ENCODE measurements at regions not wholly inside any gene's neighbourhood (a gene's known extent, or its start where the extent isn't known, plus 50 kb on each side); places are given as distances from the start of the nearest gene placed in this dataset.

DNA sequence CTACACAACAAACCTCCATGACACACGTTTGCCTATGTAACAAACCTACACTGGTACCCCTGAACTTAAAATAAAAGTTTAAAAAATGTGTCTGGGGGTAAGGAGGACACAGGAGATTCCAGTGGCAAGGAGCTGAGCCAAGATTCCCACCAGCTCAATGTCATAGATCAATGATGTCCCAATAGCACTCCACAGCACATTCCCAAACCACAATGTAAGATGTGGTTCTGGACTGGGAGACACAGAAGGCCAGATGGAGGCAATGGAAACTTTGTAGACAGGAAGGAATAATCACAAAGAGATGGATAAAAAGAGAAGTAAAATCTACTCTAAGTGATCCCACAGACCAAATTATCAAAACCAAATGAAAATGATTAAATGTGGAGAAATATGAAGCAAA is 312.4 kb upstream of the SOX11 start:
- DNase-seq, result no peak

DNA sequence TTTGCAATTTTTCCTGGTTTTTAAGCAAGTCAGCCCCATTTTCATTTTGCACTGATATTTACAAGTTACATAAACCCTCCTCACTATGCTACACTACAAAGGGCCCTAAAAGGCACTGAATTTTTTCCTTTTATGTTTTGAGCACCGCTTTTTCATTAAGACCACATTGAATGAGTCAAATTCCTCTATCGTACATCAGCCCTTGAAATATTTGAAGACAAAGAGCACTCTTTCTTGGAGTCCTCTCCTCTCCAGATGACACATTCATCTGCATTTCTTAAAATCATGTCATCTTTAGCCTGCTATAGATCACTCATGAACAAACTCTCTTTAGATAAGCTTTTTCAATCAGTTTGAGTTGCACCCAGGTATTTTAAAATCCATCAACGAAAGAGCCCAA is 306.6 kb upstream of the SOX11 start:
- no peak for DNase-seq

DNA sequence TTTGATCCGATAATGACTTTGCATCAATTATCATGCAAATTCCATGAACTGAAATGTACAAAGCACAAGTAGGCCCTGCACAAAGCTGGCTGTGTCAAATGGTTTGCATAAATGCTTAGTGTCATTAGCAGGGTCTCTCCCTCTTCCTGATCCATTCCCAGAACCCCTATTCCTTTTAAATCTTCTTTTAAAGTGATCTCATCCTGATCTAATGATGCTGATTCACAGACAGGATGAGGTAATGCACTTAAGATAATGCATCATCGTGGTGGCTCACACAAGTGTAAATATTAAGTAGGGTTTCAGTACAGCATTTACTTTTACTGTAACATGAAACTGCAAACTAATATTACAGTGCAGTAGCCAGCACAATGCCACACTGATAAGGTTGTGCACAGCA is 304.8 kb upstream of the SOX11 start:
- DNase-seq, result no peak

DNA sequence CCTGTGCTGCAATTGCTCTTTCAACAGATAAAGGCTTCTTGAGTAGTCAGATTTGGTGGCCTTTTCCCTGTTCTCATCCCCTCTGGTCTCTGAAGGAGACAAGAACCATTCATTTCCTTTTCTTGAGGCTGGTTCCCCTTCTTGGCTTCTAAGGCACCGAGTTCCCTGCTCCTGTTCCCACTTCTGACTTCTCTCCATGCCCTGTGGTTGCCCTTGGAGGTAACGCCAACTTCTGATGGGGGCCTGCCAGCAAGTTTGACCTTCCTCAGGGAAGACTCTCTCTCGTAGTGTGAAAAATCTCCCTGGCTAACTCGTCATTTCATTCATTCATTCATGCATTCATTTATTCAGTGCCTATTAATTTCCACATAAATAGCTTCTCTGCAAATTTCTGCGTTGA is 302.4 kb upstream of the SOX11 start:
- DNase-seq, result no peak

DNA sequence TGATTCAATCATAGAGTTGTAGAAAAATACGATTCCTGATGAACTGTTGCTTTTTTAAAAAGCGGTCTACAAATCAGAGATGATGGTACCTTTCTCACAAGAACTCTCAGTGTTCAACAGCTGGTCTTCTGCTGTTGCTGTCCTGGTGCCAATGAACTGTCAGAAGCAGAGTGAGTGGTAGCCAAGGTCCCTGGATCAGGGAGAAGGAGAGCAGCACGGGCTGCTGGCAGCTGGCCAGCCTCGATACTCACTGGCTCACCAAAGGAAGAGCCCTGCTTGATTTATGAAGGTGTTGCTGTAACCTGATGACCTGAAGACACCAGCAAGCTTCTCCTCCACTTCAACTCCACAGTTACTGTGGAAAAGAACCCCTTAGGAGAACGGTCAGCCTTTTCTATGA is 300.8 kb upstream of the SOX11 start:
- no peak for DNase-seq

DNA sequence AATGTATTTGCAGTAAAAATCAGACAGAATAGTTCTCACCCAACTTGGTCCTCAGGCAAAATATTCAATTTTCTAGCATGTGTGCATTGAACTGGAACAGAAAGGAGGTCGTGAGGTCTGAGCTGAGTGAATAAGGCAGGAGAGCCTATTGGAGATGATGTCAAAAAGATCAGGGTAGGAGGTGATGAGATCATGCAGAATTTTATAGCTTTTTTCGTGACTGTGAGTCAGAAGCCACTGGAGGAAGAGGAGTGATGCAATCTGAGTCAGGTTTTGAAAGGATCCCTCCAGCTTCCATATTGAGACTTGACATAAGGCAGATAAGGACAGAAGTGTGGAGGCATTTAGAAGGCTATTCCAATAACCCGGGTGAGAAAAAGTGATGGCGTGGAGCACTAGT is 299.5 kb upstream of the SOX11 start:
- no peak for DNase-seq

DNA sequence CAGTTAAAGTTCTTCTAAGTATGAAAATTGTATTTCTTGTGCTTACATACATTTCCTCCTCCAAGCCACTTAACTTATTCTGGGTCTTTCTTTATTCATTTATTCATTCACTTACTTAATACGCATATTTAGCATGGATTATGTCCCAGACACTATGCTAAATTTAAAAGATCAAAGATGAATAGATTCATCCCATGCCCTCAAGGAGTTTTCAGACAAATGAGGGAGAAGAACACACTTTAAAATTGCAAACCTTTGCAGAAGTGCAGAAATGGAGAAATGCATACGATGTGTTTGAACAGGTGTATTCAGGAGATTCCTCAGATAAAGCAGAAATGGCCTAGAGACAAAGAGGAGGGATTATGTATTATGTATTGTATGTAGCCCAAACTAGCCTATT is 298.7 kb upstream of the SOX11 start:
- DNase-seq, result no peak

DNA sequence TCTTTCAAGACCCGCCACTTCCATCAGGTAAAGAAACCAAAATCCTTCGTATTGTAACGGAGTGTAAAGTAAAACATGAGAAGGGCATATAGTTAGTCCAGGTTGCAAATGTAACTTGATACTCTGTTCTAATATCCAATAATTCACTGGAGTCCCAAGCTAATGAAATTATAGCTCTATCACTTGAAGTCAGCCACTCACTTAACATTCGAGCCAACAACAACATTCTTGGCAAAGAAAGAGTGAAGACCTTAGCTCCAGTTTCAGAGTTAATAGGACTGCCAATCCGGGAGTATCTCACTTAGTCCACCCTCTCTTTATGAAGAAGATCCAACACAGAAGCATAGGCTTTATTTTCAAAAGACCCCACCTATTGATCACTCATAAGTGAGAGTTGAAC is 298.0 kb upstream of the SOX11 start:
- DNase-seq, result no peak

DNA sequence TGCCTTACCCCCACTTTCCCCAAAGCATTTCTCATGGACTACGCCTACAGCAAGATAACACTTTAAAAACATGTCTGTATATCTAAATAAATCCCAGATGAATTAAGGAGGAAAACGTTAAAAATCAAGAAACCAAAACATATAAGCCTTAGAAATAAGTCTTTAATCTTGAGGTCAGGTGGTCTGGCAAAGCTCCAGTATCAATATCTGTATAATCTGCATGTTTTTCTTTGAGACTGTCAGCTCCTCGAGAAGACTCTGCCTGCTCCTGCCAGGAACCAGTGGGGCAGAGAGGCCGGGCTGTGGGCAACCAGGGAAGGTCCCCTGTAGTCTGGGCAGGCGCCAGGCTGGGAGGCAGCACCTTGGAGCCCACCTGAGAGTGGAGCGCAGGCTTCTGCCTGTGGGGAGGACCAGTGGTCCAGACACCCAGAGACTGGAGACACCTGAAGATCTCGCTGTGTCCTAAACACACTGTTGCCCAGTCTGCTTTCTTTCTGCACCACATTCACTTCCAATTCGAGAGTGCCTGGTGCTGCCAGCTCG is 291.0 kb upstream of the SOX11 start:
- DNase-seq, result no peak

DNA sequence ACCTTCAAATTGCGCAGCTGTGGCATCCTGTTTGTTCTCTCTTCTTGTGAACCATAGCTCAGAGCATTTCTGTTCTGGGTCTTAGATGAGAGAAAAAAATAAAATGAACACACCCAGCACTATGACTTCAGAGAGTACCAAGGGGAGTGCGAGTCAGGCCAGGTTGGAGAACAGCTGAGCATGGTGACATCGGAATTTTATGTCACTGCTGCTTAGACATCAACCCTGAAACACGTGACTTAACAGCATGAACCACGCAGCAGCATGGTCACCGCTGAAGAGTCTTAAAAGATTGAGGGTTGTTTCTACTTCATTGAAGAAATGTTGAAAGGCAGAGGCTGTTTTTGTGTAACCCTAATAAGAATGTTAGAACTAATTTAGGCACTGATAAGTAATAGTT is 288.8 kb upstream of the SOX11 start:
- no peak for DNase-seq

DNA sequence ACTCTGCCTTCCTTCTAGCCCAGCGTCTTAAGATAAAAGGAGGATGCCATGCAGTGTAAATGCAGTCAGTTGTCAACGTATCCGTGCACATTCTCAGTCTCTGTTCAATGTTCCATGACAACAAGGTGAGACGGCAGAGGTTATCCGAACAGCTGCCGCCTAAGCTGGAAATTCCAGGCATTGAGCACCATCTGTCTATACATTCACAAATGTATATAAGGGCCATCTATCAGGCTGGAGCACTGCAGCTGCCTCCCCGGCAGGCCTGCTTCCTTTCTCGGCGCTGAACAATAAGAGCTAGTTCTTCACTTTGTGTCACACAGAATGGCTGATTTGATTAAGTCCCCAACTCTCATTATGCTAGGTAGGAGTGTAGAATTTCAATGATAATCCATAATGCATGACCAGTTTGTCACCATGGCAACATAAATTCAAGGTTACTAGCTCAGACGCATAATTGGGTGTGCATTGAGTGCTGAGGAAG is 282.2 kb upstream of the SOX11 start:
- no peak for DNase-seq

DNA sequence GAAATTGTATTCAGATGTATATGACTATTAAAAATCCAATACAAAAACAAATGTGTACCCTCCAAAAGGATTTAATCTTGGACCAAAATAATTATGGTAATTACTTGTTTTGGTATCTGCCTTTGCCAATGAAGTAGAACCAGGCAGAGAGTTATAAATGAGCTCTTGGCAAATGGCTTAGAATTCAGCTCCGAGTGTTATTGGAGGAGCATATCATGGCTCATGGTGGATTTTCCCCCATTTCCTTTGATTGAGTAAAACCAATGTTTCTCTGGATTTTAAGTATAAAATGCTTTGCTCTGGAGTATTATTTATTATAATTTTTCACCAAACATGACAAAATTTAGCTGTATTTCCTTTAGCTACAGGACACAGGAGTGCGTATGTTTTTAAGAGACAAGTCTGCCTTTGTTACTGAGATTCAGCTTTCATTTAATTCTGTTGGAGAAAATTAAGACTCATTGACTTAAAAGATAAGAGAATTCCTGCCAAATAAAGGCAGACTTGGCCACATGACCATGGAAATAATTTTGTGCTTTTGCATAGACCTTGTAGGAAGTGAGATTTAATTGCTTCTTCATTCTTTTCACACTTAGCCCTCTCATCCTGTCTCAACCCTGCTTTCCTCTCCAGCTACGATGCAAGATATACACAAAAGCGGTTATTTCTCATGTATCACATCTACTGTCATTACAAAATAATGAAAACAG is 281.0 kb upstream of the SOX11 start:
- DNase-seq, result no peak

DNA sequence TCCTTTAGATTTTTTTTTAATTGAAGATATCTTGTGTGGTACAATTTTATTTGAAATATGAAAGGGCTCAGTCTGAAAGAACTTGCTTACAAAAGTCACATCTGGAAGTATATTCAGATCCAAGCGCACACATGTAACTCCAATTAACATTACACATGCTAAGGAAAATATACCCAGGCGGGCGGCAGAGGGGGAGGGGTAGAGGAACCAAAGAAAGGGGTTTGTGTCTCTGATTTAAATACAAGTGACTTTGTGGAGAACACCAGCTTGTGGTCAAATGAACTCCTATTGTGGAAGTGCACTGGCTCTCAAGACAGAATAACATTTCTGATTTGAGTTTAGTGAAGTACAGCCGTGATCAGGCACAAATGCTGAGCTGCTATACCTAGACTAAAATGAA is 280.2 kb upstream of the SOX11 start:
- DNase-seq, result no peak

DNA sequence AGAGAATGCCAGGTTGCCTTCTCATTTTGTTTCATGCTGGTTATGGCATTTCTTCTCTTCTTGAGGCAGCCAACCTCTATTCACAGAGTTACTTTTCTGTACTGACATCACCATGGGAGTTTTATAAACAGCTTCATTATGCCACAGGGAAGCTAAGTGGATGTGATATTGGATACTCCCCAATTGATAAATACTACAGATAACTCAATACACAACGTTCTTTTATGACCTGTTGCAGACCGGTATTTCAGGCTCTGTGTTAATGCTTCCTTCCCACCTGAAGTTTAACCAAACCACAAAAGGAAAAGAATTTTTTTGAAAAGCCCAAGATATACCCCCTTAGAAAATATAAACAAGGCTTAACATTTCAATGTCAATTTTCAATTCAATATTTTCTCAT is 258.3 kb upstream of the SOX11 start:
- no peak for DNase-seq

DNA sequence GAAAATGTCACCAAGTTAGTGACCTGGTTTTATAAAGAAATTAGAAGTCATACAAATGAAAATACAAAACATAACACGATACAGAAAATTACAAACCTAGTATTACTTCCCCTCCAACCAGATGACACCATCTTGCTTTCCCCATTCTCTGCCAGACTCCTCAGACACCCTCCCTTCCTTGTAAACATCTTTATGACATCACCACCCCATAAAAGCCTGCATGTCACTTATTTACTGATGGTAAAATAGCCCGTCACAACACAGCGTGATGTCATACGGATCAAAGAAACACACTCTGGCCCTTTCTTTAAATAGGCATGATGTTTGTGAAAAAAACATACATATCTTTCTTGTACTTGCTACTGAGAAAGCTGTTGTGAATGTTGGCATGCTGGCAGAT is 254.8 kb upstream of the SOX11 start:
- no peak for DNase-seq

DNA sequence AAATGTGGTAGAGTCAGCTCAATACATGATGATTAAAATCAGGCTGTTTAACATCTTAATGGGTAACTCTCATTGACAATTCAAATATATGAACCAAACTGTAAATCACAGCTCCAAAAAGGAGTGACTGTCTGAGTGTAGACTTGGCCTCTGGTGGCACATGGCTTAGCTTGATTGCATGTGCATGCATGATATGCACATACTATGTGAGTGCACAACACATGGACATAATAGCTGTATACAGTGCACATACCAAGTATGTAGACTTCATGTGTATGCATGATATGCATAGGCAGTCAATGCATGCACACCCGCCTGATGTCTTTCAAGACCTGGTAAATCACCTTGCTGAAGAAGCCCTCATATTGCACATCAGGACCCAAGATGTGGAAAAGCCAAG is 252.0 kb upstream of the SOX11 start:
- no peak for DNase-seq

DNA sequence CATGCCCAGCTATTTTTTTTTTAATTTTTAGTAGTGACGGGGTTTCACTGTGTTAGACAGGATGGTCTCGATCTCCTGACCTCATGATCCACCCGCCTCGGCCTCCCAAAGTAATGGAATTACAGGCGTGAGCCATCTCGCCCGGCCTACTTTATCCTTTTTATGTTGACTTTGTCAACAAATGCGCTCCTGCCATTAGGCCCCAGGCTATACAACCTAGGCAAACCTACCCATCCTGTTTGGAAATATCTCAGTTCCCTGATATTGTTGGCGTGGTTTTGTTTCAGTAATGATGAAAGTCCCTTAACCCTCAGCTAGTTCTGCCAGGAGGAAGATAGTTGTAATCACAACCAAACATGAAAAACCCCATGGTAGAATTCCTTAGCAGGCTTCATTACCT is 249.4 kb upstream of the SOX11 start:
- DNase-seq, result no peak

DNA sequence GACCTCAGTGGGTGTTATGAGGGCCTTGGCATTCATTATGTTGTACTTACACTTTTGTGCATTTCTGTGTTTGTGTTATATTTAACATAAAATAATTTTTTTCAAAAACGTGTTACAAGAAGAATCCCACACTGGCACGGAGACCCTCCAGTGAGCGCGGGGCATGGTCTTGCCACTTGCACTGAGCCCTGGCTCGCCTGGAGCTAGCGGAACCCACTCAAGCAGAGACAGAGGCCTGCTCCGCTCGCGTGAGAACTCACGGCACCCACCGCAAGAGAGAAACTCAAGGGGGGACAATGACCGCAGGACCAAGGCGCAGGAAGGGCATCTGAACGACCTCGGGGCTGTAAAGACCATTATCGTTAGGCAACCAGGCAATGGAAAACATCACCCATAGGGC is 248.0 kb upstream of the SOX11 start:
- no peak for DNase-seq

DNA sequence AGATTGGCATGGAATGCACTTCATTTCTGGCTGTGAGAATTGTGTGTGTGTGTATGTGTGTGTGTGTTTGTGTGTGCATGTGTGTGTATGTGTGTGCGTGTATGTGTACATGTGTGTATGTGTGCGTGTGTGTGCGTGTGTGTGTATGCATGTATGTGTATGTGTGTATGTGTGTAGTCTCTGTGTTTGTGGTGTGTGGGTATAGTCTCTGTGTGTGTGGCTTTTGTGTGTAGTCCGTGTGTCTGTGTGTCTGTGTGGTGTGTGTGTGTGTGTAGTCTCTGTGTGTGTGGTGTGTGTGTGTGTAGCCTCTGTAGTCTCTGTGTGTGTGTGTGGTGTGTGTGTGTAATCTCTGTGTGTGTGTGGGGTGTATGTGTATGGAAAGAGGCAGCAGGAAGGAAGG is 247.3 kb upstream of the SOX11 start:
- no peak for DNase-seq

DNA sequence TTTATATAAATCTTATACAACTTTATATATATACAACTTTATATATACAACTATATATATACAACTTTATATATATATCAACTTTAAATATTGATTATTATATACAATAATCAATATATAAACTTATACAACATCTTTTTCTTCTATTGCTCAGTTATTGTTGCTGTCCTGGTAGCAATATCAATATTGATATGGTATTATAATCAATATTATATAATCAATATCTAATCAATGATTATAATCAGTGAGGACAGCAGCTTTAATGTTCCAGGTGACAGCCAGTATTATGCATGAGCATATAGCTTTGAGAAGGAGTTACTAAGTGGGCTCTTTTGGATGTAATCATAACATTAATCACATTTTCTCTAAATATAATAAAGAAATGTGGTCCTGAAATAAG is 242.3 kb upstream of the SOX11 start:
- no peak for DNase-seq

DNA sequence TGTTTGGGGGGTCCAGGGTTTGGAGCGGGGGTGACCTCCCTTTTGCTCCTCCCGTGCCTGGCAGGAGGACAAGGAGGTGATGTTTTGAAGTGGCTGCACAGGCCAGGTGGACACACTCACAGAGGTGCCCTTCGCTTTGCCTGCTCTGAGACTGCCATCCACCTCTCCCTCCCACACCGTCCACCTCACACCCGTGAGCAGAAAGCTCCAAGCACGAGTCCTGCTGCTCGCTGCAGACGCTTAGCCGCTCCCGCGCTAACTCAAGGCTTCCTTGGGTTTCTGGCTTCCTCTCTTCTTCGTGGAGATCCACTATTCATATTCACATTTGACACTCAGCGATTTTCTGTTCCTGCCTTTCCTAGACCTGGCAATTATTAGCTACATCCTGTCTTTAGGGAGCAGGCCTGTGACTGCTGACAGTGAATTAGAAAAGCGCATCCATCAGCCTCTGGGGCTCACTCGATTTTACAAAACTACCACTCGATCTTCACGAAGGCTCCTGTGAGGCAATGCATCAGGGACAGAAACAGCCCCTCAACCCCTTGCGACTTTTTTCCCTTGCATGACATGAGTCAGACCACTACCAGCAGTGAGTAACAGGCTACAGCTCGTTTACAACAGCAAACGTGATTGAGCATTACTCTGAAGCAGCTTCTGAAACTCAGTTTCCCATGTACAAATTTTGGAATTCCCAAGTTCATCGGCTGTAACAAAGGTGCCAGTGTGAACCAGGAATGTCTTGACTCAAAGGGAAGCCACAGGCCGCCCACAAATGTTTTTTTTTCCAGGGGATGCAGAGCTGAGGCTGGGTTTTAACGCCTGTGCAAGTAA is 238.7 kb upstream of the SOX11 start:
- DNase-seq, result no peak

DNA sequence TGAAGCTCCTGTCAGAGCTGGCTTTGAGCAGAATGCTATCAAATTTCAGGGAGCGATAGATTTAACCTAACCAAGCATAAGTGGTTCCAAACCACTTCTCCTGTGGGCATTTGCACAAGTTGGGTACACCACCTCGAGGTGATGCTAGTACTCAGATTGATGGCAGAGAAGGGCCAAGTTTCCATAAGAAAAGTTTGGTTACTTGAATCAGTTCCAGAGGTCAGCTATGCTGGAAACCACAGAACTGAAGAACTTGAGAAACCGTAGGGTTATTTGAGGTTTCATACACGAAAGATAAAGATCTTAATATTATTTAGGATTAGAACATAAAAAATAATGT is 238.2 kb upstream of the SOX11 start:
- no peak for DNase-seq

DNA sequence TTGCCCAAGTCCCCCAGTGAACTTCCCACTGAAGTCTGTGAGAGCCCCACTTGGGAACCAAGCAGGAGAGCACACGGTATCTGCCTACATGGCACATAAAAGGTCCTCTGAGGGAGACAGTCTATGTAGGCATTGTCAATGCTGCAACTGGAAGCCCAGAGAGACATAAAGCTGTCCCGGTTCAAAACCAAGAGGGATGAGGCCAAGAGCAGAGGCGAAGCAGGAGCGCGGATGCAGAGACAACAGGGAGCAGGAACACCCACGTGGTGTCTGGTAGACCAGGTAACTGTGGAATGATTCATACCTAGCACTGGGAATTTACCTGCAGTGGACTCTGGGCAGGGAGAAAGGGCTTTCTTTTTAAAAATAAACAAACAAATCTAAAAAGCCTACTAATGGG is 233.1 kb upstream of the SOX11 start:
- DNase-seq, result no peak

DNA sequence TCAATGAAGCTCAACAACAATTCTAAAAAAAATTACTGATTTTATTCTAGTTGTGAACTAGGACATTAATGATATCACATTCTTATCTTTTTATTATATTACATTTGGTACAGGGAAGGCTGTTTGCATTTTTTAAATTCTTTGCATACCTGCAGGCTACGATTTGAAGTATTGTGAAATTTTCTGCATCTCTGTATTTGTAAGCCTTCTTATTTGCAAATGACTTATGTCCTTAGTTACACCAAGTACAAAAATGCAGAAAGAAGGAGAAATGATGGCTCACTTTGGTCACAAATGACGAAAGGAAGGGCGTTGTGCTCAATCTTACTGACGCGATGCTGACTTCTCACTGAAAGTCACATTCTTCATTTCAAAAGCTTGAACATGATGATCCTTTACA is 227.5 kb upstream of the SOX11 start:
- no peak for DNase-seq

DNA sequence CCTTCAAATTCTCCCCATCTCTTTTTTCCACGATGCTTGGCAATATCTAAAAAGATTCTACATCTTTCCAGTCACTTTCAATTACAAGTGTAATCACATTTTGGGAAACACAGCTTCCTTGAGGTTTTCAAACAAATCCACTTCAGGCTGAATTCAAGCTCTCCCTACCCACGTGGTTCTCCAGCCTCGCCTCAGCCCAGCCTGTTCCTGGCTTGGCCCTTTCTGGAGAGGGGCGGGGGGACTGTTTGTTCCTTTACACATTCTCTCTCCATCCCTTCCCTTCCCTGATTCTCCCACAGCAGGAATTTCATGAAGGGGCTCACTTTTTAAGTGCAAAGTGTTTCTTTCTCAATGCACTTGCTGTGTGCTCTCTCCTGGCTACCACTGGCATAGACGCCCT is 226.3 kb upstream of the SOX11 start:
- DNase-seq, result no peak

Data from SIG-M5 (cell line).